ENCODE measurements at regions not wholly inside any gene's neighbourhood (a gene's known extent, or its start where the extent isn't known, plus 50 kb on each side); places are given as distances from the start of the nearest gene placed in this dataset.

- peak overlapping the region; percentile 63 for H3K4me3 ChIP-seq
Observed at GRCh38 chr6:87968435-87969278, 79.0 kb upstream of the SPACA1 start.

GRCh38 chr6:87965806-87966205 is 81.8 kb upstream of the SPACA1 start:
- Histone ChIP-seq H3K4me3 (no peak overlapping the region), H3K36me3 (ENCODE audit: insufficient read depth, low read length) (no peaks in the 10 kb centered on the region), H3K27ac (no peak overlapping the region), H3K9me3 (ENCODE audit: low read depth, low read length) (no peaks in the 10 kb centered on the region), H3K9ac (ENCODE audit: insufficient read length) (no peak overlapping the region)
- no peak for TF ChIP-seq POLR2AphosphoS5 (IDR thresholded peaks at IDR 0.05; ENCODE audit: borderline replicate concordance, low read depth, low read length)
- TF ChIP-seq FOXP2 (optimal IDR thresholded peaks at IDR 0.05; ENCODE audit: control extremely low read depth, extremely low read length, insufficient read depth), result no peak
- TF ChIP-seq EZH2 (IDR thresholded peaks at IDR 0.05), result no peak
- no peak for DNase-seq (ENCODE audit: low read depth, low spot score)

More at GRCh38 chr6:87968435-87969278, 79.0 kb upstream of the SPACA1 start:
- H3K9me3 ChIP-seq (ENCODE audit: low read depth, low read length), result no peaks in the 10 kb centered on the region
- H3K9ac ChIP-seq (ENCODE audit: insufficient read length), result no peak overlapping the region
- no peak overlapping the region for H3K27ac ChIP-seq
- no peak for DNase-seq (ENCODE audit: low read depth, low spot score)
- no peaks in the 10 kb centered on the region for H3K36me3 ChIP-seq (ENCODE audit: insufficient read depth, low read length)
- TF ChIP-seq POLR2AphosphoS5 (IDR thresholded peaks at IDR 0.05; ENCODE audit: borderline replicate concordance, low read depth, low read length) (no peak), FOXP2 (optimal IDR thresholded peaks at IDR 0.05; ENCODE audit: control extremely low read depth, extremely low read length, insufficient read depth) (no peak), EZH2 (IDR thresholded peaks at IDR 0.05) (no peak)

GRCh38 chr6:87959083-87959482 is 88.6 kb upstream of the SPACA1 start:
- TF ChIP-seq EZH2 (IDR thresholded peaks at IDR 0.05) (no peak), FOXP2 (optimal IDR thresholded peaks at IDR 0.05; ENCODE audit: control extremely low read depth, extremely low read length, insufficient read depth) (no peak), POLR2AphosphoS5 (IDR thresholded peaks at IDR 0.05; ENCODE audit: borderline replicate concordance, low read depth, low read length) (no peak)
- H3K9ac ChIP-seq (ENCODE audit: insufficient read length), result no peak overlapping the region
- no peak overlapping the region for H3K4me3 ChIP-seq
- no peaks in the 10 kb centered on the region for H3K36me3 ChIP-seq (ENCODE audit: insufficient read depth, low read length)
- H3K9me3 ChIP-seq (ENCODE audit: low read depth, low read length), result no peaks in the 10 kb centered on the region
- H3K27ac ChIP-seq, result no peak overlapping the region
- no peak for DNase-seq (ENCODE audit: low read depth, low spot score)

- Histone ChIP-seq H3K9ac (ENCODE audit: insufficient read length) (no peak overlapping the region), H3K27ac (no peak overlapping the region), H3K36me3 (ENCODE audit: insufficient read depth, low read length) (no peaks in the 10 kb centered on the region), H3K9me3 (ENCODE audit: low read depth, low read length) (no peaks in the 10 kb centered on the region), H3K4me3 (no peak overlapping the region)
- DNase-seq (ENCODE audit: low read depth, low spot score), result no peak
- TF ChIP-seq POLR2AphosphoS5 (IDR thresholded peaks at IDR 0.05; ENCODE audit: borderline replicate concordance, low read depth, low read length), result no peak
- no peak for TF ChIP-seq FOXP2 (optimal IDR thresholded peaks at IDR 0.05; ENCODE audit: control extremely low read depth, extremely low read length, insufficient read depth)
- TF ChIP-seq EZH2 (IDR thresholded peaks at IDR 0.05), result no peak
Observed at GRCh38 chr6:87951751-87952150, 95.9 kb upstream of the SPACA1 start.

GRCh38 chr6:87950614-87951013 is 97.0 kb upstream of the SPACA1 start:
- Histone ChIP-seq H3K9me3 (ENCODE audit: low read depth, low read length) (no peaks in the 10 kb centered on the region), H3K36me3 (ENCODE audit: insufficient read depth, low read length) (no peaks in the 10 kb centered on the region), H3K4me3 (no peak overlapping the region), H3K9ac (ENCODE audit: insufficient read length) (no peak overlapping the region), H3K27ac (no peak overlapping the region)
- TF ChIP-seq EZH2 (IDR thresholded peaks at IDR 0.05) (no peak), POLR2AphosphoS5 (IDR thresholded peaks at IDR 0.05; ENCODE audit: borderline replicate concordance, low read depth, low read length) (no peak), FOXP2 (optimal IDR thresholded peaks at IDR 0.05; ENCODE audit: control extremely low read depth, extremely low read length, insufficient read depth) (no peak)
- DNase-seq (ENCODE audit: low read depth, low spot score), result no peak

- DNase-seq (ENCODE audit: low read depth, low spot score), result no peak
- no peak overlapping the region for H3K27ac ChIP-seq
- H3K9ac ChIP-seq (ENCODE audit: insufficient read length), result no peak overlapping the region
- H3K9me3 ChIP-seq (ENCODE audit: low read depth, low read length), result no peaks in the 10 kb centered on the region
- no peak for TF ChIP-seq FOXP2 (optimal IDR thresholded peaks at IDR 0.05; ENCODE audit: control extremely low read depth, extremely low read length, insufficient read depth)
- no peak for TF ChIP-seq EZH2 (IDR thresholded peaks at IDR 0.05)
- TF ChIP-seq POLR2AphosphoS5 (IDR thresholded peaks at IDR 0.05; ENCODE audit: borderline replicate concordance, low read depth, low read length), result no peak
- H3K4me3 ChIP-seq, result no peak overlapping the region
- no peaks in the 10 kb centered on the region for H3K36me3 ChIP-seq (ENCODE audit: insufficient read depth, low read length)
Observed at GRCh38 chr6:87949194-87949593, 98.4 kb upstream of the SPACA1 start.

- no peaks in the 10 kb centered on the region for H3K9me3 ChIP-seq (ENCODE audit: low read depth, low read length)
- no peak for DNase-seq (ENCODE audit: low read depth, low spot score)
- no peak overlapping the region for H3K9ac ChIP-seq (ENCODE audit: insufficient read length)
- H3K27ac ChIP-seq, result no peak overlapping the region
- H3K36me3 ChIP-seq (ENCODE audit: insufficient read depth, low read length), result no peaks in the 10 kb centered on the region
- no peak overlapping the region for H3K4me3 ChIP-seq
- TF ChIP-seq FOXP2 (optimal IDR thresholded peaks at IDR 0.05; ENCODE audit: control extremely low read depth, extremely low read length, insufficient read depth) (no peak), POLR2AphosphoS5 (IDR thresholded peaks at IDR 0.05; ENCODE audit: borderline replicate concordance, low read depth, low read length) (no peak), EZH2 (IDR thresholded peaks at IDR 0.05) (no peak)
Observed at GRCh38 chr6:87946669-87947068, 101.0 kb upstream of the SPACA1 start.

GRCh38 chr6:87945966-87946365 is 101.7 kb upstream of the SPACA1 start:
- no peak overlapping the region for H3K9ac ChIP-seq (ENCODE audit: insufficient read length)
- no peaks in the 10 kb centered on the region for H3K9me3 ChIP-seq (ENCODE audit: low read depth, low read length)
- H3K27ac ChIP-seq, result no peak overlapping the region
- no peak for TF ChIP-seq POLR2AphosphoS5 (IDR thresholded peaks at IDR 0.05; ENCODE audit: borderline replicate concordance, low read depth, low read length)
- H3K36me3 ChIP-seq (ENCODE audit: insufficient read depth, low read length), result no peaks in the 10 kb centered on the region
- no peak for DNase-seq (ENCODE audit: low read depth, low spot score)
- no peak overlapping the region for H3K4me3 ChIP-seq

- no peaks in the 10 kb centered on the region for H3K9me3 ChIP-seq (ENCODE audit: low read depth, low read length)
- no peak for DNase-seq (ENCODE audit: low read depth, low spot score)
- no peak overlapping the region for H3K27ac ChIP-seq
- TF ChIP-seq FOXP2 (optimal IDR thresholded peaks at IDR 0.05; ENCODE audit: control extremely low read depth, extremely low read length, insufficient read depth) (no peak), POLR2AphosphoS5 (IDR thresholded peaks at IDR 0.05; ENCODE audit: borderline replicate concordance, low read depth, low read length) (no peak), EZH2 (IDR thresholded peaks at IDR 0.05) (no peak)
- no peaks in the 10 kb centered on the region for H3K36me3 ChIP-seq (ENCODE audit: insufficient read depth, low read length)
- no peak overlapping the region for H3K9ac ChIP-seq (ENCODE audit: insufficient read length)
- no peak overlapping the region for H3K4me3 ChIP-seq
Observed at GRCh38 chr6:87945181-87945580, 102.5 kb upstream of the SPACA1 start.

Data from SK-N-MC (cell line).